ENCODE measurements at regions not wholly inside any gene's neighbourhood (a gene's known extent, or its start where the extent isn't known, plus 50 kb on each side); places are given as distances from the start of the nearest gene placed in this dataset.
A peak's percentile ranks its signal among the peaks of the same experiment; 100 is the strongest.

DNA sequence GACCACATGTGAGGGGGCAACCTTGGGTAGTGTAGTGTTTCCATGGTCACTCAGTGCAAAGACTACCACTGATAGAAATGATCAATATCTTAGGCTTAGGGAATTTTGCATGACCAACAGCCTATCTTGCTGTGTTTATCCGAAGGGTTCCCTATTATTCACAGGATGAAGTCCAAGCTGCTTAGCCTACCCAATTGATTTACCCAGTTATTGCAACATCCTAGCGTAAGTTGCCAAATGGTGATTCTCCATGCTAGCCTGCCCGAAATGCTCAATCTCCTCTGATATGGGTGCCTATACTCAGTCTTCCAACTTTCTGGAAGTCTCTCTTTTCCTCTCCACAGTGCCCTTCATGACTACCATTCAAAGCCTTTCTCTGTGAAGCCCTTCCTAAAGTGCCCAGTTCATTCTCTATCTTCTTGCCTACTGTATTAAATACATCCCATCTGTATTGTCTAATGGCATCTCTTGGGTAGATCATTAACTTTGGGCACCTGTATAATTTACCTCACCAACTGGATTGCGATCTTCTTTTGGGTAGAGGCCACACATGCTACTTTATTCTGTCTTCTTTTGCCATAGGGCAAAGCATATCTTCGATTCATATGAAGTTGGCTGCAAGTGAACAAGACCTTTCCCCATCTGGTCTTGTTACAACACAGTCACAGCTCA lies 240.5 kb downstream of the CLIC5 start:
- Histone ChIP-seq H2AFZ (ENCODE audit: insufficient read depth, low read length, poor library complexity) (no peak overlapping the region), H3K14ac (ENCODE audit: low read length) (no peak overlapping the region), H2BK12ac (ENCODE audit: low read length) (no peak overlapping the region), H3K9me3 (ENCODE audit: insufficient read depth, low read depth, low read length) (peaks cover 2% of the 10 kb centered on the region), H4K12ac (ENCODE audit: low read depth, low read length) (no peak overlapping the region), H3K9ac (ENCODE audit: low read length) (no peak overlapping the region), H4K91ac (ENCODE audit: low read depth, low read length) (no peak overlapping the region), H3K4me2 (ENCODE audit: low read length) (no peak overlapping the region), H3K4me1 (ENCODE audit: control insufficient read depth in 1 of 2, insufficient read depth in 2 of 2, low read length in 2 of 2) (no peaks in the 10 kb centered on the region), H3K27me3 (ENCODE audit: insufficient read depth, low read length) (no peaks in the 10 kb centered on the region), H3K36me3 (ENCODE audit: control insufficient read depth in 1 of 2, insufficient read depth in 2 of 2, low read length in 2 of 2) (no peaks in the 10 kb centered on the region), H3K79me2 (ENCODE audit: control insufficient read depth, insufficient read depth, low read length, poor library complexity) (no peaks in the 10 kb centered on the region), H3K79me1 (ENCODE audit: low read length) (no peaks in the 10 kb centered on the region), H2AK5ac (ENCODE audit: low read length) (no peak overlapping the region), H4K8ac (ENCODE audit: low read depth, low read length) (no peak overlapping the region), H2BK5ac (ENCODE audit: low read depth, low read length, poor library complexity) (no peak overlapping the region), H2BK120ac (ENCODE audit: insufficient read depth, low read length, poor library complexity) (no peak overlapping the region), H3K4ac (ENCODE audit: low read depth, low read length) (no peak overlapping the region), H3K4me3 (ENCODE audit: low read depth, low read length) (no peak overlapping the region), H3K18ac (ENCODE audit: low read length) (no peak overlapping the region), H3K23ac (ENCODE audit: low read length) (no peak overlapping the region), H3K27ac (ENCODE audit: low read depth, low read length) (no peak overlapping the region)
- no peak for DNase-seq
- WGBS (ENCODE audit: extremely low coverage, insufficient coverage, insufficient read length) = no CpG with 5 or more reads among the region's 5 CpGs

- no peaks in the 10 kb centered on the region for H3K4me1 ChIP-seq (ENCODE audit: control insufficient read depth in 1 of 2, insufficient read depth in 2 of 2, low read length in 2 of 2)
- no peak overlapping the region for H3K4ac ChIP-seq (ENCODE audit: low read depth, low read length)
- H4K8ac ChIP-seq (ENCODE audit: low read depth, low read length) = no peak overlapping the region
- H3K36me3 ChIP-seq (ENCODE audit: control insufficient read depth in 1 of 2, insufficient read depth in 2 of 2, low read length in 2 of 2) = no peaks in the 10 kb centered on the region
- no peak overlapping the region for H2BK12ac ChIP-seq (ENCODE audit: low read length)
- H4K12ac ChIP-seq (ENCODE audit: low read depth, low read length) = no peak overlapping the region
- H2BK120ac ChIP-seq (ENCODE audit: insufficient read depth, low read length, poor library complexity) = no peak overlapping the region
- H3K14ac ChIP-seq (ENCODE audit: low read length) = no peak overlapping the region
- H3K9ac ChIP-seq (ENCODE audit: low read length) = no peak overlapping the region
- no peaks in the 10 kb centered on the region for H3K27me3 ChIP-seq (ENCODE audit: insufficient read depth, low read length)
- no peaks in the 10 kb centered on the region for H3K79me2 ChIP-seq (ENCODE audit: control insufficient read depth, insufficient read depth, low read length, poor library complexity)
- no peak for DNase-seq
- peaks cover 2% of the 10 kb centered on the region for H3K9me3 ChIP-seq (ENCODE audit: insufficient read depth, low read depth, low read length)
- H3K79me1 ChIP-seq (ENCODE audit: low read length) = no peaks in the 10 kb centered on the region
- H2AK5ac ChIP-seq (ENCODE audit: low read length) = no peak overlapping the region
- H2BK5ac ChIP-seq (ENCODE audit: low read depth, low read length, poor library complexity) = no peak overlapping the region
- no peak overlapping the region for H3K4me2 ChIP-seq (ENCODE audit: low read length)
- H3K18ac ChIP-seq (ENCODE audit: low read length) = no peak overlapping the region
- H3K27ac ChIP-seq (ENCODE audit: low read depth, low read length) = no peak overlapping the region
- no peak overlapping the region for H4K91ac ChIP-seq (ENCODE audit: low read depth, low read length)
- WGBS (ENCODE audit: extremely low coverage, insufficient coverage, insufficient read length) = no CpG with 5 or more reads among the region's 3 CpGs
- H2AFZ ChIP-seq (ENCODE audit: insufficient read depth, low read length, poor library complexity) = no peak overlapping the region
- no peak overlapping the region for H3K4me3 ChIP-seq (ENCODE audit: low read depth, low read length)
- no peak overlapping the region for H3K23ac ChIP-seq (ENCODE audit: low read length)
These were observed 241.8 kb downstream of the CLIC5 start for GRCh38 chr6:45773906-45774305.

DNA sequence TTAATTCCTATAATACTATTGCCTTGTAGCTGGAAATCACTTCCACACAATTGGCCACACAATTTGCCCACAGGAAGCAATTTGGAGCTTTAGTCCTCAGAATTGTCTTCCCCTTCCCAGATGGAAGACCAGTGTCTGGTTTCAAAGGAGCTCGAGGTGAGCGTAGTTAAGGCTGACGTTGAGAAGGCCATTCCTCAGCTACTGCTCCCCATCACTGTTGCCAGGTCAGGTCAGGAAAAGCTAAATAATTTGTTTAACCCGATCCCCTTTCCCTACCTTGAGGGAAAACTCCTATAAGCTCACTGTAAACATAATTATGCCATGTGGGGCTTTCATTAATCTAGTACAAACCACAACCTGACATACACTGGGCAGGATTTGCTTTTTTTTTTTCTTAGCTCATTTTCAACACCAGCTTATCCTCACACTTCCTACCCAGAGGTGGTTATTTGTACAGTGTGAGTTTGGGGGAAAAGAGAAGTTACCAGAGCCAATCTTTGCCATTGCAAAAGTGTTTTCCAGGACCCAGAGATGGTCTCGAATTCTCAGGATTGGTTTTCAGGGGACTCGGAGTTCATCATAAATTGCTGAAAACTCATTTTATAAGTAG lies 242.7 kb downstream of the CLIC5 start:
- no CpG with 5 or more reads among the region's 6 CpGs for WGBS (ENCODE audit: extremely low coverage, insufficient coverage, insufficient read length)

DNA sequence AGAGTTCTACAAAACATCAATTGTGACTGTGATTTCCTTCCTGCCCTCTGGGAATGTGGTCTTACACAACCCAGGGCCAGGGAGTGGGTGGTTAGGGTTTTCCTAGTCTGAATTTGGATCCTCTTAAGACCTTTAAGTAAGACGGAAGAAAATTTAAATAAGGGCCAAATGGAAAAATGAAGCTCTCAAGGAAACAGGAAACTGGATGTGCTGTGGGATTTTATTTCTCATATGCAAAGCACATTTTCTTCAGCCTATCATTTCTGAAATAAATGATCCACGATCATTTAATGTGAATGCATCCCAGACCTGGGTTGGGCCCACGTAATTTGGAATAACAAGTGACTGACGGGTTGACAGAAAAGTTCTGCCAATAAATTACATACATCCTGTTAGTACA lies 243.6 kb downstream of the CLIC5 start:
- Histone ChIP-seq H2AK5ac (ENCODE audit: low read length) (no peak overlapping the region), H3K18ac (ENCODE audit: low read length) (no peak overlapping the region), H3K36me3 (ENCODE audit: control insufficient read depth in 1 of 2, insufficient read depth in 2 of 2, low read length in 2 of 2) (no peaks in the 10 kb centered on the region), H3K4me2 (ENCODE audit: low read length) (no peak overlapping the region), H2BK120ac (ENCODE audit: insufficient read depth, low read length, poor library complexity) (no peak overlapping the region), H2BK12ac (ENCODE audit: low read length) (no peak overlapping the region), H3K4me3 (ENCODE audit: low read depth, low read length) (peak overlapping the region; percentile 13), H2AFZ (ENCODE audit: insufficient read depth, low read length, poor library complexity) (no peak overlapping the region), H3K79me2 (ENCODE audit: control insufficient read depth, insufficient read depth, low read length, poor library complexity) (no peaks in the 10 kb centered on the region), H3K27me3 (ENCODE audit: insufficient read depth, low read length) (no peaks in the 10 kb centered on the region), H3K9ac (ENCODE audit: low read length) (no peak overlapping the region), H2BK5ac (ENCODE audit: low read depth, low read length, poor library complexity) (no peak overlapping the region), H4K91ac (ENCODE audit: low read depth, low read length) (no peak overlapping the region), H4K8ac (ENCODE audit: low read depth, low read length) (no peak overlapping the region), H3K23ac (ENCODE audit: low read length) (no peak overlapping the region), H3K79me1 (ENCODE audit: low read length) (no peaks in the 10 kb centered on the region), H3K4ac (ENCODE audit: low read depth, low read length) (no peak overlapping the region), H4K12ac (ENCODE audit: low read depth, low read length) (no peak overlapping the region), H3K27ac (ENCODE audit: low read depth, low read length) (no peak overlapping the region), H3K14ac (ENCODE audit: low read length) (no peak overlapping the region), H3K9me3 (ENCODE audit: insufficient read depth, low read depth, low read length) (peaks cover 2% of the 10 kb centered on the region), H3K4me1 (ENCODE audit: control insufficient read depth in 1 of 2, insufficient read depth in 2 of 2, low read length in 2 of 2) (no peaks in the 10 kb centered on the region)
- no CpG with 5 or more reads among the region's 4 CpGs for WGBS (ENCODE audit: extremely low coverage, insufficient coverage, insufficient read length)
- no peak for DNase-seq

More for the DNA sequence above, 242.7 kb downstream of the CLIC5 start:
- H3K4me1 ChIP-seq (ENCODE audit: control insufficient read depth in 1 of 2, insufficient read depth in 2 of 2, low read length in 2 of 2) = no peaks in the 10 kb centered on the region
- no peak overlapping the region for H4K91ac ChIP-seq (ENCODE audit: low read depth, low read length)
- H3K4me2 ChIP-seq (ENCODE audit: low read length) = no peak overlapping the region
- no peak overlapping the region for H2BK120ac ChIP-seq (ENCODE audit: insufficient read depth, low read length, poor library complexity)
- no peaks in the 10 kb centered on the region for H3K79me1 ChIP-seq (ENCODE audit: low read length)
- H3K9ac ChIP-seq (ENCODE audit: low read length) = no peak overlapping the region
- DNase-seq = no peak
- H3K9me3 ChIP-seq (ENCODE audit: insufficient read depth, low read depth, low read length) = peaks cover 2% of the 10 kb centered on the region
- no peak overlapping the region for H3K4me3 ChIP-seq (ENCODE audit: low read depth, low read length)
- no peak overlapping the region for H2AK5ac ChIP-seq (ENCODE audit: low read length)
- no peak overlapping the region for H3K23ac ChIP-seq (ENCODE audit: low read length)
- no peaks in the 10 kb centered on the region for H3K79me2 ChIP-seq (ENCODE audit: control insufficient read depth, insufficient read depth, low read length, poor library complexity)
- H3K14ac ChIP-seq (ENCODE audit: low read length) = no peak overlapping the region
- H2BK12ac ChIP-seq (ENCODE audit: low read length) = no peak overlapping the region
- no peak overlapping the region for H3K4ac ChIP-seq (ENCODE audit: low read depth, low read length)
- H3K18ac ChIP-seq (ENCODE audit: low read length) = no peak overlapping the region
- no peak overlapping the region for H2BK5ac ChIP-seq (ENCODE audit: low read depth, low read length, poor library complexity)
- H4K8ac ChIP-seq (ENCODE audit: low read depth, low read length) = no peak overlapping the region
- H3K36me3 ChIP-seq (ENCODE audit: control insufficient read depth in 1 of 2, insufficient read depth in 2 of 2, low read length in 2 of 2) = no peaks in the 10 kb centered on the region
- H2AFZ ChIP-seq (ENCODE audit: insufficient read depth, low read length, poor library complexity) = no peak overlapping the region
- H3K27me3 ChIP-seq (ENCODE audit: insufficient read depth, low read length) = no peaks in the 10 kb centered on the region
- no peak overlapping the region for H4K12ac ChIP-seq (ENCODE audit: low read depth, low read length)
- no peak overlapping the region for H3K27ac ChIP-seq (ENCODE audit: low read depth, low read length)
